ENCODE measurements at regions not wholly inside any gene's neighbourhood (a gene's known extent, or its start where the extent isn't known, plus 50 kb on each side); places are given as distances from the start of the nearest gene placed in this dataset.
A peak's percentile ranks its signal among the peaks of the same experiment; 100 is the strongest.

DNA sequence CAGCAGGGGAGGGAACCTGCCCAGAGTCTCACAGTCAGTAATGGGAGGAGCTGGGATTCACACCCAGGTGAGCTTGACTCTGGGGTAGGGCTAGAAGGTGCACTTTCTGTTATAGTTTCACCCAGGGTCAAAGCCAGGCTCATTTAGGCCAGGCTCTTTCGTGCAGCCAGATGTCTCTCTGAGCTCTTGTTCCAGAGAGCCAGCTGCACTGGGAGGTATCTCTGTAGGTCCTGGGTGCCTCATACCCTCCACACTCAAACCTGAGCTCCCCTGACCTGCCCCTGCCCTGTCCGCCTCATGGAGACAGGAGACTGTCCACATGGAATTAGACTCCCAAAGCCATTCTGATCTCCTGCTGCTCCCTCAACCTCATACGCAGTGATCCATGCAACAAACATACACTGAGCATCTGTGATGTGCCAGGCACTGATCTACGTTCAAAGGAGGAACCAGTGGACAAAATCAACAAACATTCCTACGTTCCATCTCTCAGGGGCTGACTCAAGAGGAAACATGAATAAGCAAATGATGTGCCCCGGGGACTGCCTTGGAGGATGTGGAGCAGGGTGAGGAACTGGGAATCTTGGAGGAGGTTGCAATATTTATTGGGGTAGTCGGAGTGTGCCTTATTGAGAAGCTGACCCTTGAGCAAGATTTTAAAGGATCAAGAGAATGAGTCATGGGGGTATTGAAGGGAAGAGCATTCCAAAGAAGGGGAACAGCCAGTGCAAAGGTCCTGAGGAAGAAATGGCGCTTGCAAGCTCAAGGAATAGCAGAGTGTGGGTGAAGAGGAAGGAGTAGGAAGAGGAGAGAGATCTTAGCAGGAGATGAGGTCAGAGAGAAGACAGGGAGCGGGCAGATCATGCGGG, 71.3 kb upstream of the TOX2 start:
- TF ChIP-seq, protein P1, sequence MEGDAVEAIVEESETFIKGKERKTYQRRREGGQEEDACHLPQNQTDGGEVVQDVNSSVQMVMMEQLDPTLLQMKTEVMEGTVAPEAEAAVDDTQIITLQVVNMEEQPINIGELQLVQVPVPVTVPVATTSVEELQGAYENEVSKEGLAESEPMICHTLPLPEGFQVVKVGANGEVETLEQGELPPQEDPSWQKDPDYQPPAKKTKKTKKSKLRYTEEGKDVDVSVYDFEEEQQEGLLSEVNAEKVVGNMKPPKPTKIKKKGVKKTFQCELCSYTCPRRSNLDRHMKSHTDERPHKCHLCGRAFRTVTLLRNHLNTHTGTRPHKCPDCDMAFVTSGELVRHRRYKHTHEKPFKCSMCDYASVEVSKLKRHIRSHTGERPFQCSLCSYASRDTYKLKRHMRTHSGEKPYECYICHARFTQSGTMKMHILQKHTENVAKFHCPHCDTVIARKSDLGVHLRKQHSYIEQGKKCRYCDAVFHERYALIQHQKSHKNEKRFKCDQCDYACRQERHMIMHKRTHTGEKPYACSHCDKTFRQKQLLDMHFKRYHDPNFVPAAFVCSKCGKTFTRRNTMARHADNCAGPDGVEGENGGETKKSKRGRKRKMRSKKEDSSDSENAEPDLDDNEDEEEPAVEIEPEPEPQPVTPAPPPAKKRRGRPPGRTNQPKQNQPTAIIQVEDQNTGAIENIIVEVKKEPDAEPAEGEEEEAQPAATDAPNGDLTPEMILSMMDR (IDR thresholded peaks at IDR 0.05; ENCODE audit: low read depth, low read length) = no peak
- DNase-seq (ENCODE audit: extremely low read depth, low read depth) = peak; percentile 76

DNA sequence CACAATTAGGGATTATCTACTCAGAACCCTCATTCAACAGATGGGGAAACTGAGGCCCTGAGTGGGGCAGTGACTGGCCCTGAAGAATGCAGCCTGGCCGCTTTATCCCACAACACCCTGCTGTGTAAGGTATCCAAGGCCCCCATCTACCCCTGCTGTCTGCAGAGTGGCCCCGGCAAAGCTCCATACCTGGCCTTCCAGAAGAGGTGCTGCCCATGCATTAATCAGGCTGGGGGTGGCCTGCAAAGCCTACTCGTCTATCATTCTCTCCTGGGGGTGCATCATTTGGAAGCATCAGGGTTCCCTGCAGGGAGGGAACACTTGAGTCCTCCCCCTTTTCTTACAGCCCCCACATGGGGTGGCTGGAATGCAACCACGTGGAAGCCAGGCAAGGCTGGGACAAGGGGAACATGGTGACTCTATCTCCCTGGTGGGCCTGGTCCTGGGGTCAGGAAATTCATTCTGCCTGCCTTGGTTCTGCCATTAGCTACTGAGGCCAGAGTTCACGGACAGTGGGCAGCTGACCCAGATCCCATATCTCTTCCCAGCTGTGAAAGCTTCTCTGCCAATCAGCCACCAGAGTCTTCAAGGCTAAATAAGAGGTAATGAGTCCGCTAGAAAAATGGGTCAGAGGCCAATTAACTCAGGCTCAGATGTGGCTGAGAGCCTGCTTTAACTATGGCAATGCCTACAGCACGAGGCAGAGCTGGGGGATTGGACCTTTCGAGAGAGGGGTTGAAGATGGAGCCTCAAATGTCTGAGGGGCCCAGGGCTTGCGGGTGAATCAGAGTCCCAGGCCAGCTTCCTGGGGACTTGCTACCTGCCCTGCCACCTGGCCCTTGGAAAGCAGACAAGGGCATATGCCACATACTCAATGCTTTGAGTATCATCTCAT, 72.3 kb upstream of the TOX2 start:
- no peak for DNase-seq (ENCODE audit: extremely low read depth, low read depth)
- TF ChIP-seq, protein P1 (IDR thresholded peaks at IDR 0.05; ENCODE audit: low read depth, low read length) = no peak

DNA sequence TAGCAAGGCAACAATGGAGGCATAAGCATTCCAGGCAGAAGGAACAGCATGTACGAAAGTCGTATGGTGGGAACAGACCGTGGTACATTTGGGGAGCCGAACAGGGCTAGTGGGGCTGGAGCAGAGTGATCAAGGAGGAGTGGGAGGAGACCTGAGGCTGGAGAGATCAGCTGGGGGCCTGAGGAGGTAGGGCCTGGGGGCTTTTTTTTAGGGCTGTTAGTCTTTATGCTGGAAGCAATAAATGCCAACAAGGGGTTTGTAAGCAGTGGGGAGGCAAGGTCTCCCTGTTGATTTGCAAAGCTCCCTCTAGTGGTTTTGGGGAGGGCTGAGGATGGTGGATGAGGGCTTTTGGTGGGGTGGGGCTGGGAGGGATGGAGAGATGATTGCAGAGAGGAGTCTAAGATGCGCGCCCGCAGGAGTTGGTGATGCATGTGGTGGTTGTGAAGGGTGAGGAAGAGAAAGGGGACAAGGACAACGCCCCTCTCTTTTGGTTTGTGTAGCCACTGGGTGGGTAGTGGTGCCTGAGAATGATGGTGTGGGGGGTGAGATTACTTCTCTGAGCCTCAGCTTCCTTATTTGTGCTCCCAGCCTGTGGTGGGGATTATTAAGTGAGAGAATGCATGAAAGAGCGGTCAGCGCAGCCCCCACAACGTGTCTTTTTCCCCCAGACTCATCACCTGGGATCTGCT, 74.1 kb upstream of the TOX2 start:
- DNase-seq (ENCODE audit: extremely low read depth, low read depth) = no peak

DNA sequence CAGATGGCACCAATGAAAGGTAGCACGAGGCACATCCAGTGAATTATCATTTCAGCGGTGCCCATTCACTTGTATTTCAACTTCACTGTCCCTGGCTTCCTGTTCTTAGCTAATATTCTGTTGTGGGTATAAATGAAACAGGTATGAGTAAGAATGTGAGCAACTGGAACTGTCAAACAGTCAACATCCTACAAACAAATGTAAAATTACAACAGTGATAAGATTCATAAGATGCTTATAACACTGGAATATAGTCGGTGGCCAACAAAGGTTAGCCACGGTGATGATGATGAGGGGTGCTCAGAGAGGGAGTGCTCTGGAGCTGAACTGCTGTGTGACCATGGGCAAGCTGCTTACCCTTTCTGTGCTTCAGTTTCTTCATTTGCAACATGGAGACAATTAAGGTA, 74.9 kb upstream of the TOX2 start:
- DNase-seq (ENCODE audit: extremely low read depth, low read depth) = no peak
- TF ChIP-seq, protein P1 (IDR thresholded peaks at IDR 0.05; ENCODE audit: low read depth, low read length) = no peak

More for the DNA sequence above, 74.1 kb upstream of the TOX2 start:
- TF ChIP-seq, protein P1 (IDR thresholded peaks at IDR 0.05; ENCODE audit: low read depth, low read length) = peak; percentile 45

DNA sequence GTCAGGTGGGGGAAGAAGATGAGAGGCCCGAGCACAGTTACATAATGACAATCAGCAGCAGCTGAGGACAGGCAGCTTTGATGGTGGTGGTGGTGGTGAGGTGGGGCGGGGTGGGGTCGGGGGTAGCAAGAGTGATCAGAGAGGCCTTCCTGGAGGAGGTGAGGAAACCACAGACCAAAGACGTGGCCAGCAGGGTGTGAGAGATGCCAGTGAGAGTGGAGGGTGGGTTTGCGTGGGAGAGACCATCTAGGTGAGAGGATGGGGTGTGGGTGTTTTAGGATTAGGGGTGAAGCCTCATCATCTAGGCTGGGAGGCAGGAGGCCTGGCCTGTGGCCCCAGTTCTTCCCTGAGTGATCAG, 76.0 kb upstream of the TOX2 start:
- TF ChIP-seq, protein P1 (IDR thresholded peaks at IDR 0.05; ENCODE audit: low read depth, low read length) = no peak
- no peak for DNase-seq (ENCODE audit: extremely low read depth, low read depth)

DNA sequence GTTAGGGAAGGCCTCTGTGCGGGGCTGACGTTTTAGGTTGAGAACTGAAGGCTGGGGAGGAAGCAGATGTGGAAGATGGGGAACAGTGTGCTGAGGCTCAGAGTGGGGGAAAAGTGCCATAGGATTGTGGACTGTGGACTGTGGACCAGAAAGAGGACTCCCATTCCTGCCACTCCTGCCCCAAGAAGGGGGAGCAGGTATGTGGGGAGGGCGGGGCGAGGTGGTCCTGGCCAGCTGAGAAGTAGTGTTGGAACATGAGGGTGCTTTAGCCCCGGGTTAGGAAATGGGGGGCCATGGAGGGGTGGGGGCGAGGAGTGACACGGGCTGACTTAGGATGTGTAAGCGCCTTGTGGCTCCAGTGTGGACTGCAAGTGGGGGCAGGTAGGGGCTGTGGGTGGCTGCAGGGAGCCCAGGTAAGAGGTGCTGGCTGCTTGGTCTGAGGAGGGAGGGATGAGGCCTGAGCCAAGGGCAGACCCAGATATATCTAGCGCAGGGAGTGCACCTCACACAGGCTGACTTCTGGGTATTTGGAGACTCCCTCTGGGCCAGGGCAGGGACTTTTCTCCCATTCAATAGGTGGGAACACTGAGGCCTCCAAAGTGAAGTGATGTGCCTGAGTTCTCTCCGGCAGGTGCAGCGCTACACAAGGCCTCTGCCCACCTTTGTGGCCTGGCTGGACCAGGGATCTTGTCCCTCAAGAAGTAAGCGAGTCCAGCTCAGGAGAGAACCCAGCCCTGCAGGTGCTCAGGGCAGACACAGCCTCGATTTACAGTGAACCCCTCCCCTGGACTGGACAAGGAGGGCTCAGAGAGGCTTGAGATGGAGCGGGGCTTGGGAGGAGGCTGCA, 76.6 kb upstream of the TOX2 start:
- TF ChIP-seq, protein P1 (IDR thresholded peaks at IDR 0.05; ENCODE audit: low read depth, low read length) = no peak
- no peak for DNase-seq (ENCODE audit: extremely low read depth, low read depth)
